PC-3 (cell line): ENCODE measurements at regions not wholly inside any gene's neighbourhood (a gene's known extent, or its start where the extent isn't known, plus 50 kb on each side); places are given as distances from the start of the nearest gene placed in this dataset.

Experiments used
- ATAC-seq: fragments of 200-7000 bp; cut with Tn5 transposase; 2 replicates; pipeline ENCODE4 v1.9.1; 2020; ENCODE audit warnings: mild to moderate bottlenecking, moderate library complexity
- BruUV-seq: library from RNA; stranded (reverse); fragments of 400-500 nt; replicated peaks from 2 replicates; lab custom pipeline; 2021; lab: Mats Ljungman, UMichigan
- CTCF ChIA-PET: fragments of 300-600 bp; sonication (Branson Sonifier 250); formaldehyde crosslinking; loops from one replicate; lab custom pipeline; 2022; ENCODE audit warnings: antibody characterized with exemption; lab: Charles Lee
- POLR2A ChIA-PET: fragments of 300-600 bp; sonication (Branson Sonifier 250); formaldehyde crosslinking; loops from one replicate; lab custom pipeline; 2022; ENCODE audit warnings: antibody characterized with exemption; ENCODE audit not compliant: unreplicated experiment; lab: Charles Lee
- DNase-seq: peaks from one replicate; pipeline ENCODE4 v3.0.0-alpha.2; 2015
- H2AFZ ChIP-seq: fragments of 300-600 bp; sonication (generic); 2 replicates; pipeline ENCODE4 v1.6.0; 2016; ENCODE audit warnings: antibody characterized with exemption, low read length
- H3F3A ChIP-seq: fragments of 300-600 bp; sonication (generic); one replicate; pipeline ENCODE4 v1.6.0; 2017; ENCODE audit warnings: antibody characterized with exemption, low read length, control low read depth, mild to moderate bottlenecking; ENCODE audit not compliant: unreplicated experiment
- H3K27ac ChIP-seq: fragments of 300-600 bp; sonication (generic); 2 replicates; pipeline ENCODE4 v1.5.1; 2016; ENCODE audit warnings: mild to moderate bottlenecking, low read length
- H3K27me3 ChIP-seq: fragments of 300-600 bp; sonication (generic); 2 replicates; pipeline ENCODE4 v1.6.1; 2016; ENCODE audit warnings: low read length, mixed read lengths
- H3K36me3 ChIP-seq: fragments of 300-600 bp; sonication (generic); 2 replicates; pipeline ENCODE4 v1.6.1; 2016; ENCODE audit warnings: low read depth, mixed run types, low read length, mixed read lengths
- H3K4me1 ChIP-seq: fragments of 300-600 bp; sonication (generic); 2 replicates; pipeline ENCODE4 v1.5.1; 2016; ENCODE audit warnings: low read length; ENCODE audit not compliant: insufficient read depth
- H3K4me2 ChIP-seq: fragments of 300-600 bp; sonication (generic); 2 replicates; pipeline ENCODE4 v1.6.0; 2016; ENCODE audit warnings: low read length
- H3K4me3 ChIP-seq: fragments of 300-600 bp; sonication (generic); 2 replicates; pipeline ENCODE4 v1.5.1; 2016; ENCODE audit warnings: mild to moderate bottlenecking, low read length, mixed read lengths
- H3K79me2 ChIP-seq: fragments of 300-600 bp; sonication (generic); 2 replicates; pipeline ENCODE4 v1.6.1; 2017; ENCODE audit warnings: low read length, mixed read lengths
- H3K9ac ChIP-seq: fragments of 300-600 bp; sonication (generic); 2 replicates; pipeline ENCODE4 v1.6.0; 2016; ENCODE audit warnings: mild to moderate bottlenecking, low read length
- H3K9me2 ChIP-seq: fragments of 300-600 bp; sonication (generic); replicated peaks from 2 replicates; pipeline ENCODE4 v1.6.1; 2016; ENCODE audit warnings: mixed run types, low read length, mixed read lengths
- H3K9me3 ChIP-seq: fragments of 300-600 bp; sonication (generic); 2 replicates; pipeline ENCODE4 v1.6.1; 2016; ENCODE audit warnings: low read length, mixed read lengths
- H4K20me1 ChIP-seq: fragments of 300-600 bp; sonication (generic); 2 replicates; pipeline ENCODE4 v1.6.1; 2016; ENCODE audit warnings: low read length, mixed read lengths
- EZH2 ChIP-seq: fragments of 300-600 bp; sonication (generic); IDR thresholded peaks from one replicate; pipeline ENCODE4 v1.6.1; 2017; ENCODE audit warnings: antibody characterized with exemption, mild to moderate bottlenecking, low read length; ENCODE audit not compliant: unreplicated experiment
- EZH2phosphoT487 ChIP-seq: fragments of 300-600 bp; sonication (generic); IDR thresholded peaks from 2 replicates; pipeline ENCODE4 v1.6.1; 2018; ENCODE audit warnings: mild to moderate bottlenecking, antibody characterized with exemption, low read length, borderline replicate concordance
- intact Hi-C: fragments of 100-400 bp; cut with micrococcal nuclease; formaldehyde crosslinking; loops from 2 replicates; pipeline ENCODE4 v1.9.0; 2023
- TF ChIP-seq, protein P1 (sequence below): fragments of 300-600 bp; sonication (generic); conservative IDR thresholded peaks from 2 replicates; pipeline ENCODE4 v1.5.1; 2017; ENCODE audit warnings: antibody characterized with exemption, low read depth, mild to moderate bottlenecking, low read length

DNA sequence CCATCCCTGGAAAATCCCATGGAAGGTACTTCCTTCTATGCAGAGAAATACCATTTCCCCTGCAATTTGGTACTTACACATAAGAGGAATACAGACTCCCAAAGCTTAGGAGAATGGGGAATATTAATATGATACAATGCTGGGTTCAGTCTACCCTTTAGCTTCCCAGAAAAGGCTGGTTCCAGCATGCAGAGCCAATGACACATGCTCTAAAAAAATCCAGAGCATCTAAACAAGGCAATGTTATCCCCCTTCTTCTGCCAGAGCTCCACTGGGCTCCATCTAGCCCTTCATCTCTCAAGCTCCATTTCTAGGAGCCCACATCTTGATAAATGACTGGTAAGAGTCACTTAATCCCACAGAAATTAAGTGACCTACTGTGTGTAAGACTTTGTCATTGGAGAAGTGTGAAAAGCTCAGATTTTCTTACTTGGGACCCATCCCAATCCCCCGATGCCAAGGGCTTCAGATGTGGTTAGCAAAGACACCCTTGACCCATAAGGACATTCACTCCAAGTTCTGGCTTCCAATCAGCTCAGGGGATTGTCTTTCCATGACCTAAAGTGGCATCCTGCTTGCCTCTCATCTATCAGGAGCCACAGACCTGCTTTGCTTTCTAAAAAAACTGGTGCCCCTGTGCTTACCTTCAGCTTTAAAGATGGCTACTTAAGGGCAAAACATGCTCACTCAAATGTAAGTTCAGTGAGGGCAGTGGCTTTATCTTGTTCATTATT lies 137.5 kb downstream of the UNC5CL start:
- Histone ChIP-seq H3K4me2 (no peak overlapping the region), H3K4me1 (peaks cover 6% of the 10 kb centered on the region), H3K36me3 (no peaks in the 10 kb centered on the region), H3K27ac (no peak overlapping the region), H3F3A (no peaks in the 10 kb centered on the region), H4K20me1 (no peaks in the 10 kb centered on the region), H2AFZ (no peak overlapping the region), H3K27me3 (no peaks in the 10 kb centered on the region), H3K4me3 (no peak overlapping the region), H3K79me2 (no peaks in the 10 kb centered on the region), H3K9me3 (no peaks in the 10 kb centered on the region), H3K9me2 (0 out of 2 replicates have a peak, but pooled peaks cover 4% of the 10 kb centered on the region), H3K9ac (no peak overlapping the region)
- ChIA-PET CTCF (no interaction called here), POLR2A (no interaction called here)
- intact Hi-C loops = no loop called here
- no peak for ATAC-seq
- DNase-seq = no peak
- no TSS peak for BruUV-seq
- TF ChIP-seq EZH2 (no peak), EZH2phosphoT487 (no peak)
- TF ChIP-seq, protein P1, sequence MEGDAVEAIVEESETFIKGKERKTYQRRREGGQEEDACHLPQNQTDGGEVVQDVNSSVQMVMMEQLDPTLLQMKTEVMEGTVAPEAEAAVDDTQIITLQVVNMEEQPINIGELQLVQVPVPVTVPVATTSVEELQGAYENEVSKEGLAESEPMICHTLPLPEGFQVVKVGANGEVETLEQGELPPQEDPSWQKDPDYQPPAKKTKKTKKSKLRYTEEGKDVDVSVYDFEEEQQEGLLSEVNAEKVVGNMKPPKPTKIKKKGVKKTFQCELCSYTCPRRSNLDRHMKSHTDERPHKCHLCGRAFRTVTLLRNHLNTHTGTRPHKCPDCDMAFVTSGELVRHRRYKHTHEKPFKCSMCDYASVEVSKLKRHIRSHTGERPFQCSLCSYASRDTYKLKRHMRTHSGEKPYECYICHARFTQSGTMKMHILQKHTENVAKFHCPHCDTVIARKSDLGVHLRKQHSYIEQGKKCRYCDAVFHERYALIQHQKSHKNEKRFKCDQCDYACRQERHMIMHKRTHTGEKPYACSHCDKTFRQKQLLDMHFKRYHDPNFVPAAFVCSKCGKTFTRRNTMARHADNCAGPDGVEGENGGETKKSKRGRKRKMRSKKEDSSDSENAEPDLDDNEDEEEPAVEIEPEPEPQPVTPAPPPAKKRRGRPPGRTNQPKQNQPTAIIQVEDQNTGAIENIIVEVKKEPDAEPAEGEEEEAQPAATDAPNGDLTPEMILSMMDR = no peak

DNA sequence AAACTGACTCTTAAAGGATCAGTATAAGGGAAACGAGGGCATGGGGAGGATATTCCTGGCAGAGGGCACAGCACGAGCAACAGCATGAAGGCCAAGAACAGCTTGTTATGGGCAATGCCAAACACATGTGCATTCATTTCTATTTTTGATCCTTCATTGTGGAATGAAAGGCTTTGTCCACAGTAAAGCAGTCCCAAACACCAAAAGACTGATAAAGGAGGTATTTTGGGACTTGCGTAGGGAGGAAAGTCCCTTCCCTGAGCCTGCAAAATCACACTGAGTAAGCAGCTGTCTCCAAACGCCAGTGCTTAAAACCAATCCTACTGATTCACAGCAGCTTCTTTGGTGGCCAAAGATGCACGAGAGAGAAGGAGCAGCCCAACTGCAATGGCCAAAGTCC lies 138.2 kb downstream of the UNC5CL start:
- H3K27ac ChIP-seq = no peak overlapping the region
- TF ChIP-seq EZH2phosphoT487 = no peak
- no peak for TF ChIP-seq EZH2
- TF ChIP-seq, protein P1 = no peak
- H3K4me3 ChIP-seq = no peak overlapping the region
- no peak overlapping the region for H3K9ac ChIP-seq
- H3K36me3 ChIP-seq = no peaks in the 10 kb centered on the region
- no peaks in the 10 kb centered on the region for H4K20me1 ChIP-seq
- no peaks in the 10 kb centered on the region for H3K4me1 ChIP-seq
- ChIA-PET CTCF (no interaction called here), POLR2A (no interaction called here)
- H3K4me2 ChIP-seq = no peak overlapping the region
- 0 out of 2 replicates have a peak, but pooled peaks cover 4% of the 10 kb centered on the region for H3K9me2 ChIP-seq
- H3K79me2 ChIP-seq = no peaks in the 10 kb centered on the region
- no peak for DNase-seq
- ATAC-seq = no peak
- no peaks in the 10 kb centered on the region for H3K9me3 ChIP-seq
- no peak overlapping the region for H2AFZ ChIP-seq
- BruUV-seq = no TSS peak
- no peaks in the 10 kb centered on the region for H3K27me3 ChIP-seq
- no peaks in the 10 kb centered on the region for H3F3A ChIP-seq
- intact Hi-C loops = no loop called here

DNA sequence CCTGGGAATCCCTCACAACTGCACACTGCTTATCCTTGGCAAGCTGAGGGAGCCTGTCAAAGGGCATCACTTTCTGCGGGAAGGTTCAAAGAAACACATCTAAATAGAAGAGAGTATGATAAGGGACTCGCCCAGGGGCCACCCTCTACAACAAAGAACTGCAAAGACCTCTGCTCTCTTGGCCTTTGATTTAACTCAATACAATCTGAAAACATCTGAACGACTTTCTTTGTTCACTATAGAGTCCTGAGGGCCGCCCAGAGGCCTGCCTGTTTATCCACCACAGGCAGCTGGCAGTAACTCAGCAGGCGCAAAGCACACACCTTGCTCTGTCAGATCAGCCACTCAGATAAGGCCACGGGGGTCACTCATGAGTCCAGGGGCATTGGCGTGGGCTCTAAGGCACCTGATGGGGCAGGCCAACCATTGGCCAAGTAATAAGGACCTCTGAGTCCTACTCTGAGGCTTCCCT lies 139.3 kb downstream of the UNC5CL start:
- Histone ChIP-seq H3K27me3 (no peaks in the 10 kb centered on the region), H3K9me2 (no peaks in the 10 kb centered on the region), H3K4me1 (no peaks in the 10 kb centered on the region), H3K79me2 (no peaks in the 10 kb centered on the region), H3K9ac (no peak overlapping the region), H2AFZ (no peak overlapping the region), H3K27ac (no peak overlapping the region), H3K4me2 (no peak overlapping the region), H3K9me3 (no peaks in the 10 kb centered on the region), H4K20me1 (no peaks in the 10 kb centered on the region), H3K4me3 (no peak overlapping the region), H3K36me3 (no peaks in the 10 kb centered on the region), H3F3A (no peaks in the 10 kb centered on the region)
- intact Hi-C loops = no loop called here
- ChIA-PET CTCF (no interaction called here), POLR2A (no interaction called here)
- no peak for DNase-seq
- no TSS peak for BruUV-seq
- TF ChIP-seq EZH2 (no peak), EZH2phosphoT487 (no peak)
- TF ChIP-seq, protein P1 = no peak
- ATAC-seq = no peak
